T-helper 2 cell treated with Interferon-gamma antibody and Interleukin-4, amounts not matched to agents 5 μg/mL and 100 μg/mL, for 36 hours (primary cell): ENCODE measurements at regions not wholly inside any gene's neighbourhood (a gene's known extent, or its start where the extent isn't known, plus 50 kb on each side); places are given as distances from the start of the nearest gene placed in this dataset.
"Not testable (repeated sequence)": the region's sequence is repeated elsewhere in the genome, so short reads cannot be mapped to it uniquely, and the experiment has no call there.

Experiments
- DNase-seq: peaks from one replicate; pipeline ENCODE4 v3.0.0; 2021; ENCODE audit warnings: low spot score
- H3K27ac Mint-ChIP-seq: one replicate; pipeline ENCODE4 v1.8.0; 2021; ENCODE audit warnings: mild to moderate bottlenecking, mixed read lengths
- H3K27me3 Mint-ChIP-seq: one replicate; pipeline ENCODE4 v1.8.0; 2021; ENCODE audit warnings: low read depth, mixed read lengths
- H3K36me3 Mint-ChIP-seq: one replicate; pipeline ENCODE4 v1.8.0; 2021; ENCODE audit warnings: low read depth, mixed read lengths
- H3K4me1 Mint-ChIP-seq: one replicate; pipeline ENCODE4 v1.8.0; 2021; ENCODE audit warnings: low read depth, mixed read lengths
- H3K4me3 Mint-ChIP-seq: one replicate; pipeline ENCODE4 v1.8.0; 2022; ENCODE audit warnings: mild to moderate bottlenecking, moderate library complexity, mixed read lengths
- H3K9me3 Mint-ChIP-seq: one replicate; pipeline ENCODE4 v1.8.0; 2021; ENCODE audit warnings: mixed read lengths

DNA sequence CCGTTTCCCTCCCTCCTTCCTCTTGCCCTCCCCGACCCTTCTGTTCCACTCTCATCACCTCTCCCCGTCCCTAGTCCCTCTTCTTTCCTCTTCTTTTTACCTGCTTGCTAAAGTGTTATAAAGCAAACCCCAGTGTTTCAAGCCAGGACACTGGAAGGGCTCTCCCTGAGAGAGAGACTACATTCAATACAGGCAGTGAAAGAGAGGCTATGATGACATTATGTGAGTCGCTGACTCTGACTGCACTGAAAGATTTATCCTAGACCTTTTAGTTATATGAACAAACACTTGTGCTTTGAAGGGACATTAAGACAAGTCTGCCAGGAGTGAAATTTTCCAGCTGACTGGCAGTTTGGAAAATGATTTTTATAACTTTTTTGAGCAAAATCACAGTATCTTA, 155.7 kb downstream of the S1PR1 start:
- DNase-seq, result no peak
- Mint-ChIP-seq H3K4me1 (peaks cover 11% of the 10 kb centered on the region), H3K36me3 (no peaks in the 10 kb centered on the region), H3K9me3 (peaks cover 4% of the 10 kb centered on the region), H3K27ac (no peak overlapping the region), H3K27me3 (peaks cover 23% of the 10 kb centered on the region), H3K4me3 (no peak overlapping the region)

DNA sequence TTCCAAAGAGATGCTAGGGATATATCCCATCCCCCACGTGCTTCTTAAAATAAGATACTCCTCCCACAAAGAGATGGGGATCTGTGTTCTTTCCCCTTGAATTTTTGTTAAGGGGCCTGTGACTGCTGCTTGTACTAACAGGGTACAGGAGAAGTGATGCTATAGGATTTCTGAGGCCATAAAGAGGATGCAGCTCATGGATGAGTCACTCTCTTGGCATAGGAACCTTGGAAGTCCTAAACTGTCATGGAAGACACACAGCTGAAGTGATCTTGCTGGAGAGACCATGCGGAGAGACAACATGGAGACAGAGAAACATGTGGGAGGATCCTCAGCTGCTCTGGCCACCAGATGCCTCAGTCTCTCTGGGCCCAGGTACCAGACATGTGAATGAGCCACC, 157.2 kb downstream of the S1PR1 start:
- Mint-ChIP-seq H3K9me3 (no peaks in the 10 kb centered on the region), H3K4me1 (peaks cover 4% of the 10 kb centered on the region), H3K4me3 (no peak overlapping the region), H3K27ac (no peak overlapping the region), H3K36me3 (no peaks in the 10 kb centered on the region), H3K27me3 (peaks cover 27% of the 10 kb centered on the region)
- no peak for DNase-seq

- no peaks in the 10 kb centered on the region for H3K36me3 Mint-ChIP-seq
- no peak overlapping the region for H3K27ac Mint-ChIP-seq
- no peaks in the 10 kb centered on the region for H3K4me1 Mint-ChIP-seq
- peaks cover 32% of the 10 kb centered on the region for H3K27me3 Mint-ChIP-seq
- H3K4me3 Mint-ChIP-seq, result no peak overlapping the region
- no peak for DNase-seq
- H3K9me3 Mint-ChIP-seq, result no peaks in the 10 kb centered on the region
Observed at GRCh38 chr1:101399222-101399621, 162.4 kb downstream of the S1PR1 start.

GRCh38 chr1:101406271-101406670, 169.5 kb downstream of the S1PR1 start:
- no peaks in the 10 kb centered on the region for H3K36me3 Mint-ChIP-seq
- H3K4me1 Mint-ChIP-seq, result no peaks in the 10 kb centered on the region
- H3K9me3 Mint-ChIP-seq, result no peaks in the 10 kb centered on the region
- DNase-seq, result no peak
- H3K27ac Mint-ChIP-seq, result no peak overlapping the region
- no peak overlapping the region for H3K4me3 Mint-ChIP-seq
- peaks cover 30% of the 10 kb centered on the region for H3K27me3 Mint-ChIP-seq

GRCh38 chr1:101406681-101407080, 169.9 kb downstream of the S1PR1 start:
- DNase-seq, result no peak
- Mint-ChIP-seq H3K27me3 (peaks cover 34% of the 10 kb centered on the region), H3K4me3 (no peak overlapping the region), H3K27ac (no peak overlapping the region), H3K4me1 (no peaks in the 10 kb centered on the region), H3K9me3 (no peaks in the 10 kb centered on the region), H3K36me3 (no peaks in the 10 kb centered on the region)

DNA sequence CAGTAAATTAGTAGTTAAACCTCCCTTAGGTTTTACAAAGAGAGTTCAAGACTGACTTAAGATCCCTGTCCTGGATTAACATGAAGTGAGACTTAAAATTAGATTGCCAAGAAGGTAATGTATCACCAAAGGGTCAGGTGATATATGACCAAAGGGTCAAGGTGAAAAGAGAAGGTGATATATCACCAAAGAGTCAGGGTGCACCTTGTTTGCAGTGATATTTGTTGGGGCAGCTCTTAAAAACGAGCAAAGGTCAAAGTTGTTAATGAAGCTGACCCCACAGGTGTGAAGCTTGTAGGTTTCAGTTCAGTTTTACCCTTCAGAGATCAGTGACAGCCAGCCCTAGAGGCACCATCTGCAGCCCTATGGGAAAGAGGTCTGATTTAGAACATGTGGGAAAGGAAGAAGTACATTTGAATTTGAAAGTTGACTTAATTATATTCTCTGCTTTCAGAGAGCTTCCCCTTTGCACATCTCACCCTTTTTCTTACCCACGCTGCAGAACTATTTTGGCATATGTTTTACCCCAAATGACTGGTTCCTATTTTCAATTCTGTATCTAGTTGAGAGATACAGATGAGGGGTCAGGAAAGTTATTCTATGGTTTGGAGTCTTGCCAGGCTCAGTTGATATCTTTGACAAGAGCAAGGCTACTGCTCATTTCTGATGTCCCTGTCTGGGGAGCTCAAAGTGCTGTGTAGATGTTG, 170.8 kb downstream of the S1PR1 start:
- H3K36me3 Mint-ChIP-seq, result no peaks in the 10 kb centered on the region
- no peaks in the 10 kb centered on the region for H3K9me3 Mint-ChIP-seq
- no peak for DNase-seq
- no peak overlapping the region for H3K4me3 Mint-ChIP-seq
- no peaks in the 10 kb centered on the region for H3K4me1 Mint-ChIP-seq
- peaks cover 40% of the 10 kb centered on the region for H3K27me3 Mint-ChIP-seq
- no peak overlapping the region for H3K27ac Mint-ChIP-seq

DNA sequence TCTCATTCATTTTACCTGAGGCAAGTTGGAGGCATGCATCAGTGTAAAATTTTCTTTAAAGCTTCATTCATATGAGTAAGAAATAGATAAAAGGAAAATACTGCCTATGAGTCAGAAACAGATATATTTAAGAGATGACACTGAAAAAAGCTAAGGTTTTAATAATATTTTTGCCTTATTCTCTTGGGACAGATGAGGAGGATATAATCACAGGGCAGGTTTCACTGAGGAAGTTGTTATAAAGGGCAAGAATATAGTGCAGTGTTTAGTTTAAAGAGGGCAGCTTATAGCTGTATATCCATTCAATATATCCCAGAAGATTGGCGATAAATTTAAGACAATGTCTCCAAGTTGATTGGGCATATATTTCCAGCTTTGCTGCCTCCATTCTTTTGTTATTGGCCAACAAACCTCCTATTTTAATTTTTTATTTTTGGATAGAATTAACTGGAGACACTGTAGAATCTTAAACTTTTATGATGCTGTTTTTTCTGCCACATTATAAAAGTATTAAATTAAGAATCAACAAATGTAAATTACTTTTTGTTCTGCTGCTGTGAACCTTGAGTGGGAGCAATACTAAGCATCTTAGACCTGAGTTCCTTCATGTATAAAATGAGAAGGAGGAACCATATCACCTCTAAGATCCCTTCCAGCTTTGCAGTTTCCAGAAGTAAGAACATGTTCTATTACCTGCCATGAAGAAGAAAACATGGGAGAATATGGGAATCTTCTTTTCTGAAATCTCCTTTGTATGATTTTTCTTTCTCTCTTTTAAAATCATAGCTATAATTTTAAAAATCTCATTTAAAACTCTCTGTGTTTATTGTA, 171.6 kb downstream of the S1PR1 start:
- Mint-ChIP-seq H3K36me3 (no peaks in the 10 kb centered on the region), H3K9me3 (no peaks in the 10 kb centered on the region), H3K4me1 (no peaks in the 10 kb centered on the region), H3K27ac (no peak overlapping the region), H3K27me3 (peaks cover 43% of the 10 kb centered on the region), H3K4me3 (no peak overlapping the region)
- DNase-seq, result no peak

- H3K27me3 Mint-ChIP-seq, result peaks cover 45% of the 10 kb centered on the region
- no peaks in the 10 kb centered on the region for H3K4me1 Mint-ChIP-seq
- H3K9me3 Mint-ChIP-seq, result no peaks in the 10 kb centered on the region
- no peak for DNase-seq
- no peaks in the 10 kb centered on the region for H3K36me3 Mint-ChIP-seq
- no peak overlapping the region for H3K27ac Mint-ChIP-seq
- no peak overlapping the region for H3K4me3 Mint-ChIP-seq
Observed at GRCh38 chr1:101409102-101409501, 172.3 kb downstream of the S1PR1 start.

DNA sequence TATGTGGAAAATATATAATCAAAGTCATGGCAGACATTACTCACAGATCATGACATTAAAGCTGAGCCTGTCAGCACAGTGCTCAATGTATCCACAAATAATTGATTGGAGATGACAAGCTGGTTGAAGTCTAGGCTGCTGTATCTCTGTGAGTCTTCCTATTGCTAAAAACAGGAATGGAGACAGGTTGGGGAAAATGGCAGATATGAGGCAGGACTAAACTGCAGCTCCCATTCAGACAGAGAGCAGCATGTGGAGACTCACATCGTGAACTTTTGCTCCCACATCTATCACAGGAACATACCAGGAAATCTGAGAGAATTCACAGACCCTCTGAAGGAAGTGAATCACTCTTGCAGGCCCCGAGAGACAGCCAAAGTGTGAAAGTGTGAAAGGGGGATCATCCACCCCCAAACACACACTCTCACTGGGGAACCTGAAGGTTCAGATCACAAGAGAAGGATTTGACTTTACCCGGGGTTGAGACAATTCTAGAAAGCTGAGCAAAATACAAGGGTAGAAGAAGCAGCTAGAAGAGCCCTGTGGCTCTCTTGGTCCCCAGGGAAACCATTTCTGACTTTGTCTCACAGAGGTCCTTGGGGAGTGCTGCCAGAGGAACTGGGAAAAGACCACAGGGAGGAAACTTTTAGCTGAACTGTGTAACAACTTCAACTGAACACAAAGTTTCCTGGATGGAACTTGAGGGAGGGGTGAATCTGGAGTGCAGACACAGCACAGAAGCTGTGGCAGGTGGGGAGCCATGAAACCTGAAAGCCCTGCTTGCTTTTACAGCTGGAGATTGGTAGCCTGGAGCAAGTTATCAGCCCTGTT, 173.4 kb downstream of the S1PR1 start:
- Mint-ChIP-seq H3K27me3 (peaks cover 48% of the 10 kb centered on the region), H3K9me3 (no peaks in the 10 kb centered on the region), H3K4me1 (no peaks in the 10 kb centered on the region), H3K27ac (no peak overlapping the region), H3K4me3 (no peak overlapping the region), H3K36me3 (no peaks in the 10 kb centered on the region)
- no peak for DNase-seq

DNA sequence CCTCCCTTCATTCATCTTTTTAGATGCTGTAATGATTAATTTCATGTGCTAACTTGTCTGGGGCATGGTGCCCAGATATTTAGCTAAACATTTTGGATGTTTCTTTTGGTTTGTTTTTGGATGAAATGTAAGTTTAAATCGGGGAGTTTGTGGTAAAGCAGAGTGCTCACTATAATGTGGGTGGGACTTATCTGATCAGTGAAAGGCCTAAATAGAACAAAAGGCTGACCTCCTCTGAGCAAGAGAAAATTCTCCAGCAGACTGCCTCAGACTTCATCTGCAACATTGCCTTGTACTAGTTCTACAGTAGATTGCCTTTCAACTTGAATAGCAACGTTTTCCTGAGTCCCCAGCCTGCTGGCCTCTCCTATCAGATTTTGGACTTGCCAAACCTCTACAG, 183.6 kb downstream of the S1PR1 start:
- DNase-seq, result no peak
- Mint-ChIP-seq H3K9me3 (peaks cover 4% of the 10 kb centered on the region), H3K27ac (no peak overlapping the region), H3K4me3 (no peak overlapping the region), H3K27me3 (peaks cover 17% of the 10 kb centered on the region), H3K4me1 (no peaks in the 10 kb centered on the region), H3K36me3 (no peaks in the 10 kb centered on the region)

DNA sequence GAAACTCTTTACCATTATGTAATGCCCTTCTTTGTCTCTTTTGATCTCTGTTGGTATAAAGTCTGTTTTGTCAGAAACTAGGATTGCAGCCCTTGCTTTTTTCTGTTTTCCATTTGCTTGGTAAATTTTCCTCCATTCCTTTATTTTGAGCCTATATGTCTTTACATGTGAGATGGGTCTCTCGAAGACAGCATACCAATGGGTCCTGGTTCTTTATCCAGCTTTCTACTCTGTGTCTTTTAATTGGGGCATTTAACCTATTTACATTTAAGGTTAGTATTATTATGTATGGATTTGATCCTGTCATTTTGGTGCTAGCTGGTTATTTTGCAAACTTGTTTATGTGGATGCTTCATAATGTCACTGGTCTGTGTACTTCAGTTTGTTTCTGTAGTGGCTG, 191.3 kb downstream of the S1PR1 start:
- not testable (repeated sequence) for H3K4me1 Mint-ChIP-seq, H3K4me3 Mint-ChIP-seq, H3K27ac Mint-ChIP-seq, H3K36me3 Mint-ChIP-seq, H3K9me3 Mint-ChIP-seq, DNase-seq
- peaks cover 45% of the 10 kb centered on the region for H3K27me3 Mint-ChIP-seq

DNA sequence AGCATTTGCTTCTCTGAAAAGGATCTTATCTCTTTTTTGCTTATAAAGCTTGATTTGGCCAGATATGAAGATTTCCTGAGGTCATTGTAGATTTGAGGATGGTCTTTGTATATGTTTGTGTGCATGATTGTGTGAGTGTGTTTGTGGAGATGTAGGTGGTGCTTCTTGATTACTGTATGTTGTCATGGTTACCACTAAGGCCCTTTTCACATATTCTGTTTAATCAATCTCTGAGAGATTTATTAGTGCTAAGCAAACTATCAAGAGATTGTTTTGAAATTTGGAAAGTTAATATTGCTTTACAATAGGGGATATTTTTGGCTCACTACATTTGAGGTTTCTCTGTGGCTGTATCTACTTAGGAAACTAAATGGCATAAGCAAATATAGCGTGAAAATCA, 191.7 kb downstream of the S1PR1 start:
- no peak overlapping the region for H3K27ac Mint-ChIP-seq
- H3K36me3 Mint-ChIP-seq, result no peaks in the 10 kb centered on the region
- no peak overlapping the region for H3K4me3 Mint-ChIP-seq
- peaks cover 48% of the 10 kb centered on the region for H3K27me3 Mint-ChIP-seq
- no peak for DNase-seq
- no peaks in the 10 kb centered on the region for H3K4me1 Mint-ChIP-seq
- peaks cover under 1% of the 10 kb centered on the region for H3K9me3 Mint-ChIP-seq

GRCh38 chr1:101431956-101432510, 195.2 kb downstream of the S1PR1 start:
- no peak for DNase-seq
- peaks cover 4% of the 10 kb centered on the region for H3K4me1 Mint-ChIP-seq
- no peaks in the 10 kb centered on the region for H3K9me3 Mint-ChIP-seq
- H3K4me3 Mint-ChIP-seq, result no peak overlapping the region
- H3K27me3 Mint-ChIP-seq, result peaks cover 47% of the 10 kb centered on the region
- no peak overlapping the region for H3K27ac Mint-ChIP-seq
- no peaks in the 10 kb centered on the region for H3K36me3 Mint-ChIP-seq
